ENCODE measurements at regions not wholly inside any gene's neighbourhood (a gene's known extent, or its start where the extent isn't known, plus 50 kb on each side); places are given as distances from the start of the nearest gene placed in this dataset.
"Not testable (repeated sequence)": the region's sequence is repeated elsewhere in the genome, so short reads cannot be mapped to it uniquely, and the experiment has no call there.

GRCh38 chr16:86231996-86232350 lies 278.4 kb upstream of the FOXF1 start:
- no peak for DNase-seq (ENCODE audit: low read depth, low spot score)
- Histone ChIP-seq H3K4me1 (ENCODE audit: control insufficient read depth, insufficient read depth, low read length) (no peaks in the 10 kb centered on the region), H3K36me3 (ENCODE audit: control insufficient read depth, insufficient read depth, low read length) (no peaks in the 10 kb centered on the region), H3K4me3 (ENCODE audit: low read depth in 2 of 2, low read length in 2 of 2) (no peak overlapping the region), H3K27ac (ENCODE audit: low read length) (no peak overlapping the region), H3K27me3 (ENCODE audit: control insufficient read depth, insufficient read depth, low read length) (no peaks in the 10 kb centered on the region; the same call in 1 of the 2 replicates), H3K9me3 (ENCODE audit: control insufficient read depth, insufficient read depth, low read depth, low read length) (no peaks in the 10 kb centered on the region)
- in situ Hi-C loops (cut with HindIII; ENCODE audit: low pct_unique_long_range_greater_than_20kb, low sequenced_read_pairs): no loop called here
- TF ChIP-seq SIN3A (IDR thresholded peaks at IDR 0.05; ENCODE audit: borderline replicate concordance, insufficient read depth, low read depth, low read length) (no peak), POLR2AphosphoS5 (IDR thresholded peaks at IDR 0.05; ENCODE audit: low read depth, low read length) (no peak), REST (IDR thresholded peaks at IDR 0.05; ENCODE audit: insufficient read depth in 1 of 2, low read depth in 2 of 2, low read length in 1 of 2) (no peak), TCF7L2 (IDR thresholded peaks at IDR 0.05; ENCODE audit: low read depth, low read length) (no peak), CTCF (IDR thresholded peaks at IDR 0.05) (no peak)
- intact Hi-C loops (cut with micrococcal nuclease; ENCODE audit: unreplicated experiment): no loop called here
- BruUV-seq (replicated peaks): no TSS peak
- CTCF ChIA-PET: no interaction called here
- POLR2A ChIA-PET: no interaction called here
- ATAC-seq: no peak

GRCh38 chr16:86232496-86232895 lies 277.8 kb upstream of the FOXF1 start:
- ChIA-PET POLR2A (no interaction called here), CTCF (no interaction called here)
- Histone ChIP-seq H3K36me3 (ENCODE audit: control insufficient read depth, insufficient read depth, low read length) (no peaks in the 10 kb centered on the region), H3K9me3 (ENCODE audit: control insufficient read depth, insufficient read depth, low read depth, low read length) (no peaks in the 10 kb centered on the region), H3K27me3 (ENCODE audit: control insufficient read depth, insufficient read depth, low read length) (no peaks in the 10 kb centered on the region; the same call in 1 of the 2 replicates), H3K4me3 (ENCODE audit: low read depth in 2 of 2, low read length in 2 of 2) (no peak overlapping the region), H3K4me1 (ENCODE audit: control insufficient read depth, insufficient read depth, low read length) (no peaks in the 10 kb centered on the region), H3K27ac (ENCODE audit: low read length) (no peak overlapping the region)
- in situ Hi-C loops (cut with HindIII; ENCODE audit: low pct_unique_long_range_greater_than_20kb, low sequenced_read_pairs) (no loop called here), intact Hi-C loops (cut with micrococcal nuclease; ENCODE audit: unreplicated experiment) (no loop called here)
- no peak for ATAC-seq
- no TSS peak for BruUV-seq (replicated peaks)
- DNase-seq (ENCODE audit: low read depth, low spot score): no peak
- no peak for TF ChIP-seq CTCF (IDR thresholded peaks at IDR 0.05)

GRCh38 chr16:86233506-86233905 lies 276.8 kb upstream of the FOXF1 start:
- intact Hi-C loops (cut with micrococcal nuclease; ENCODE audit: unreplicated experiment); in situ Hi-C loops (cut with HindIII; ENCODE audit: low pct_unique_long_range_greater_than_20kb, low sequenced_read_pairs); H3K9me3 ChIP-seq (ENCODE audit: control insufficient read depth, insufficient read depth, low read depth, low read length); H3K36me3 ChIP-seq (ENCODE audit: control insufficient read depth, insufficient read depth, low read length); DNase-seq (ENCODE audit: low read depth, low spot score); BruUV-seq (replicated peaks); H3K27me3 ChIP-seq (ENCODE audit: control insufficient read depth, insufficient read depth, low read length); POLR2A ChIA-PET; H3K4me1 ChIP-seq (ENCODE audit: control insufficient read depth, insufficient read depth, low read length); ATAC-seq; H3K4me3 ChIP-seq (ENCODE audit: low read depth in 2 of 2, low read length in 2 of 2); H3K27ac ChIP-seq (ENCODE audit: low read length); CTCF ChIA-PET: not testable (repeated sequence)

All from Panc1 (cell line).